Natural killer cell treated with Interleukin-12 subunit alpha and Interleukin-12 subunit beta and Interleukin-15 and Interleukin-18, amount 100 ng/mL, for 72 hours (primary cell): ENCODE measurements at regions not wholly inside any gene's neighbourhood (a gene's known extent, or its start where the extent isn't known, plus 50 kb on each side); places are given as distances from the start of the nearest gene placed in this dataset.
"Not testable (repeated sequence)": the region's sequence is repeated elsewhere in the genome, so short reads cannot be mapped to it uniquely, and the experiment has no call there.

Source experiments
- ATAC-seq, 2 donors: fragments of 150-1000 bp; cut with Tn5 transposase in 1 of 2; sonication (Bioruptor Pico), chemical (Tn5 transposase) in 1 of 2; 2 replicates each; pipeline ENCODE4 v1.10.0; 2021
- DNase-seq: peaks from one replicate; pipeline ENCODE4 v3.0.0; 2022; ENCODE audit warnings: low spot score
- H3K27ac Mint-ChIP-seq, 2 donors: 1 replicate in 1 of 2; 2 replicates in 1 of 2; pipeline ENCODE4 v1.8.0; 2022; ENCODE audit warnings: mixed read lengths in 2 of 2, mild to moderate bottlenecking in 1 of 2, moderate library complexity in 1 of 2
- H3K27me3 Mint-ChIP-seq, 2 donors: 1 replicate in 1 of 2; 2 replicates in 1 of 2; pipeline ENCODE4 v1.8.0; 2022; ENCODE audit warnings: mixed read lengths in 2 of 2
- H3K36me3 Mint-ChIP-seq: one replicate; pipeline ENCODE4 v1.8.0; 2022; ENCODE audit warnings: mixed read lengths
- H3K4me1 Mint-ChIP-seq, 2 donors: 1 replicate in 1 of 2; 2 replicates in 1 of 2; pipeline ENCODE4 v1.8.0; 2022; ENCODE audit warnings: low read depth in 2 of 2, mixed read lengths in 2 of 2, mild to moderate bottlenecking in 1 of 2
- H3K4me3 Mint-ChIP-seq: one replicate; pipeline ENCODE4 v1.8.0; 2022; ENCODE audit warnings: mixed read lengths
- H3K9me3 Mint-ChIP-seq: 2 replicates; pipeline ENCODE4 v1.8.0; 2022; ENCODE audit warnings: mixed read lengths

DNA sequence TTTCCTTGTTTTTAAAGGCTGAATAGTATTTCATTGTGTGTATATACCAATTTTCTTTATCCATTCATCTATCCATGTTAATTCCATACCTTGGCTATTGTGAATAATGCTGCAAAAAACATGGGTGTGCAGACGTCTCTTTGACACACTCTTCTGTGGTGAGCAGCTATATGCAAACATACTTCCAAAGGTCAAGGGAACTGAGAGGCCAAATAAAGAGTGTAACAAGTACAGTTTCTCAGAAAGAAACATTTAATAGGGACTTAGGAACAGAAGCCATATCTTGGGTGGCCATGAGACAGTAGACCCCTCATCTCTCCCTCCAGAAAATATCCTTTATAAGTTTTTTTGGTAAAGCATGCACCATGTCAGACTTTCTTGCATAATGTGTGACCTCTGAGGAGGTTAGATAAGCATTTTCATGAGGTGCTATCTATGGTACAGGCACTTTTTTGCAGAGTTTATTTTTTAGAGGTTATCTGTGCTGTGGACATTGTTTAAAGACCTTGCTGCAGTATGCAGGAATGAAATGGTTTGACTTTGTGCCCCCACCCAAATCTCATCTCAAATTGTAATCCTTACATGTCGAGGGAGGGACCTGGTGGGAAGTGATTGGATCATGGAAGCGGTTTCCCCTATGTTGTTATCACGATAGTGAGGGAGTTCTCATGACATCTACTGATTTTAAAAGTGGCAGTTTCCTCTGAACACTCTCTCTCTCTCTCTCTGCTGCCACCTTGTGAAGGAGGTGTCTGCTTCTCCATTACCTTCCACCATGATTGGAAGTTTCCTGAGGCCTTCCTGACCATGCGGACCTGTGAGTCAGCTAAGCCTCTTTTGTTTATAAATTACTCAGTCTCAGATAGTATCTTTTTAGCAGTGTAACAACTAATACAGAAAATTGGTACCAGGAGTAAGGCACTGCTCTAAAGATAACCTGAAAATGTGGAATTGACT lies 1202.3 kb downstream of the GALC start:
- Mint-ChIP-seq H3K36me3 (peaks cover 10% of the 10 kb centered on the region), H3K9me3 (peaks cover 14% of the 10 kb centered on the region), H3K4me1 (no peaks in the 10 kb centered on the region), H3K27me3 (no peaks in the 10 kb centered on the region), H3K4me3 (no peak overlapping the region), H3K27ac (no peak overlapping the region)
- ATAC-seq (no peak), DNase-seq (no peak)

DNA sequence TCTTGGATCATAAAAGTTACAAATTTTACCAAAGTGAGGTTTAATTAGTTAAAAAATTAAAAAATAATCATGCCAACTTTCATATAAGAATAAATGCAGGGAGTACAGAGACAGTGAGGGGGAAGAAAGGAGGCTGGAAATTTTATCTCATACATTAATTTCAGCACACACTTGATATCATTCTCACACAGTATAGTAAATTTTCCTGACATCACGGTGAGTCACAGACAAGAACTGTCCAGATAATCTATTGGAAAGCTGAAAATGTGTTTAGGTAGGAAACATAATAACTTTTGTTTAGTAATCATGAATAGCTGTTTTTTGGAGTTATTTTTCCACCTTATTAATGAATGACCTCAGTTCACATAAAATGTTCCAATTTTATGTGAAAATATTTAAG lies 1204.8 kb downstream of the GALC start:
- Mint-ChIP-seq H3K36me3 (peaks cover 8% of the 10 kb centered on the region), H3K4me3 (no peak overlapping the region), H3K9me3 (peaks cover 16% of the 10 kb centered on the region)

DNA sequence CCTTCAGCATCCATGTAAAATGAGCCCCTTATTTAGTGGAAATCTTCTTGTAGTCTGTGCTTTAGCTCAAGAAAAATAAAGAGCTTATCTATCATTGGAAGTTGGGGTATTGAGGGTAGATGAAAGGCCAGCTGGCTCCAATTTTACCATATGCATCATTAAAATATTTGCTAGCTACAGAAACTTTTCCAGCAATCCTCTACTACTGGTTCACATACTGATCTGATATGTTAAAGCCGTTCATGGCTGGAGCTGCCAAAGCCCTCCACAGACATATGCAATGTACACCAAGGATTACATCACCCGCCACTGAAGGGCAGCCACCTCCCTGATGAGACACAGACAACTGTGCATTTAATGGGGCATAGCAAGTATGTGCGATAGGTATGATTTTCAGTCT lies 1205.3 kb downstream of the GALC start:
- Mint-ChIP-seq H3K9me3 (peaks cover 14% of the 10 kb centered on the region), H3K36me3 (peaks cover 5% of the 10 kb centered on the region), H3K4me1 (no peaks in the 10 kb centered on the region), H3K4me3 (no peak overlapping the region), H3K27me3 (no peaks in the 10 kb centered on the region), H3K27ac (no peak overlapping the region)
- DNase-seq (no peak), ATAC-seq (no peak)

More for the DNA sequence above, 1204.8 kb downstream of the GALC start:
- no peak overlapping the region for H3K27ac Mint-ChIP-seq
- ATAC-seq = no peak
- no peak for DNase-seq
- no peaks in the 10 kb centered on the region for H3K4me1 Mint-ChIP-seq
- no peaks in the 10 kb centered on the region for H3K27me3 Mint-ChIP-seq

DNA sequence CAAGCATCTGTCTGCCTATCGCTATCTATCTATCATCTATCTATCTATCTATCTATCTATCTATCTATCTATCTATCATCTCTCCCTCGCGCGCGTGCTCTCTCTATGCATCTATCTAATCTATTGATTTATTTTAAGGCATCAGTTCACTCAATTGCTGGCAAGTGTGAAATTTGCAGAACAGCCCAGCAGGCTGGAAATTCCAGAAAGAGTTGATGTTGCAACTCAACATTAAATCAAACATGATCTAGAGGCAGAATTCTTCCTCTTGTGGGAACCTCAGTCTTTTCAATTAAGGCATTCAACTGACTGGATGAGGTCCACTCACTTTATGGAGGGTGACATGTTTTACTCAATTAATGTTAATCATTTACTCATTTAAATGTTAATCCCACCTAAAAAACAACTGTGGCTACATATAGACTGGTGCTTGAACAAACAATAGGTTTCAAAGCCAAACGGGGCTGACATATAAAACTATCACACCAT lies 1210.8 kb downstream of the GALC start:
- H3K9me3 Mint-ChIP-seq = peaks cover 16% of the 10 kb centered on the region
- H3K36me3 Mint-ChIP-seq = peaks cover 5% of the 10 kb centered on the region
- H3K27ac Mint-ChIP-seq = no peak overlapping the region
- no peak for ATAC-seq
- no peaks in the 10 kb centered on the region for H3K27me3 Mint-ChIP-seq
- DNase-seq = no peak
- H3K4me1 Mint-ChIP-seq = no peaks in the 10 kb centered on the region
- H3K4me3 Mint-ChIP-seq = no peak overlapping the region

DNA sequence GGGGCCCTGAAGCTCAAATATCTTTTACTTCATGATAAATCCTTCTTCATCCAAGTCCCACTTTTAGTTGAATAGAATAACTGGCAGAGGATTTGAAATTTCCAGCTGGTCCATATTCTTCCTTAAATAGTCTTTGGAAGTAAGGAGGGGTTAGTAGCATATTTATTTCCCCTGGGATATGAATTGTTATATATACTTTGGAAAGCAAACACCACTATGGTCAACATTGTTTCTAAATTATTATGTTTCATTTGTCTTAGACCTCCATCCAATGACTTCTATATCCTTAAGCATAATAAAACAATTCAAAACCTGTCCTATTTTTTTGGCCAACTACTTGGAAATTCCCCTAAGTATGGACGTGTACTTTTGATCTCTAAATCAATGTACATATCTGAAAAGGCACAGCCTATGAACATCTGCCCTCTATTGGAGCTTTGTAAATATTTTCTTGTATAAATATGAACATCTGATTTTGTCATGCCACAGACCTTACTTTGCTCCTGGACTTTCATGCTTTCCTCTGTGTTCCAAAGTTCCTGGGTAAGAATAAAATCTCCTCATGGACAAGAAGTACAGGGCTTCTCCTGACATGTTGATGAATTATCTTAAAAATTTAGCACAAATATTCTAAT lies 1212.0 kb downstream of the GALC start:
- Mint-ChIP-seq H3K4me3 (no peak overlapping the region), H3K27ac (no peak overlapping the region), H3K27me3 (no peaks in the 10 kb centered on the region), H3K4me1 (no peaks in the 10 kb centered on the region), H3K36me3 (peaks cover 5% of the 10 kb centered on the region), H3K9me3 (peaks cover 16% of the 10 kb centered on the region)
- DNase-seq (no peak), ATAC-seq (no peak)

DNA sequence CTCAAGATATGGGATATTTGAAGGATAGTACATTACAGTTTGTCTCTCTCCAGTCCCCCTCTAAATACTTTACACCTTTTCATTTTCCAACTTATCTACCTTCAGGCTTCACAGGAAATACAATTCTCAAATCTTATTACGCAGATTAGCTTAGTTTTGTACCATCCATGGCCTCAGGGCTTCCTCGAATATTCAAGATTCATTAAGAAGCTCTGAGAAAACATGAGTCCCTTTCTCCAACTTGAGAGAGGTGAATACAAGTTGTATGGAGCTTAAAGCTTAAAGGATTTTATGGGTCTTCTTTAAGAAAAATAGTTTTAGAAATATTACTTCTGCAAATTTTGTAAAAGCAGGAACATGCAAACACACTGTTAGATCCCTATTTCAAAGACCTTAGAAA lies 1212.5 kb downstream of the GALC start:
- no peaks in the 10 kb centered on the region for H3K27me3 Mint-ChIP-seq
- no peaks in the 10 kb centered on the region for H3K4me1 Mint-ChIP-seq
- no peak overlapping the region for H3K27ac Mint-ChIP-seq
- no peak overlapping the region for H3K4me3 Mint-ChIP-seq
- H3K9me3 Mint-ChIP-seq = peaks cover 16% of the 10 kb centered on the region
- ATAC-seq (no peak), DNase-seq (no peak)
- H3K36me3 Mint-ChIP-seq = peaks cover 5% of the 10 kb centered on the region

DNA sequence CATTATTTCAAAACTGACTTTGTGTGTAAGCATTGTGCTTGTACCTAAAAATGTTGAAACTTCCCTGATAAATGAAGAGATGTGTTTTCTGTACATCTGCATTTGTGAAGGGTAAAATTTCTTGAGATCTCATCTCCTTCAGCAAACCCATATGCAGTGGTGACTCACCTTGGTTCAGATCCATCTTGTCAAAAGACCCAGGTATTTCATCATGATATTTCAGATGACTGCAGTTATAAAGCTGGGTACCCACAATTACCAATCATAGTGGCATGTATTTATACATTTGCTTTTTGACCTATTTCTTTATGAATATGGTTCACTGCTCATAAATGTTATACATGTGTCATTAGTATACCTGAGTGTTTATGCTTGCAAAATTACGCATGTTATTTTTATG lies 1213.6 kb downstream of the GALC start:
- Mint-ChIP-seq H3K36me3 (peaks cover 5% of the 10 kb centered on the region), H3K4me1 (no peaks in the 10 kb centered on the region), H3K27ac (no peak overlapping the region), H3K4me3 (no peak overlapping the region), H3K27me3 (no peaks in the 10 kb centered on the region), H3K9me3 (peaks cover 18% of the 10 kb centered on the region)
- no peak for DNase-seq
- ATAC-seq = no peak

DNA sequence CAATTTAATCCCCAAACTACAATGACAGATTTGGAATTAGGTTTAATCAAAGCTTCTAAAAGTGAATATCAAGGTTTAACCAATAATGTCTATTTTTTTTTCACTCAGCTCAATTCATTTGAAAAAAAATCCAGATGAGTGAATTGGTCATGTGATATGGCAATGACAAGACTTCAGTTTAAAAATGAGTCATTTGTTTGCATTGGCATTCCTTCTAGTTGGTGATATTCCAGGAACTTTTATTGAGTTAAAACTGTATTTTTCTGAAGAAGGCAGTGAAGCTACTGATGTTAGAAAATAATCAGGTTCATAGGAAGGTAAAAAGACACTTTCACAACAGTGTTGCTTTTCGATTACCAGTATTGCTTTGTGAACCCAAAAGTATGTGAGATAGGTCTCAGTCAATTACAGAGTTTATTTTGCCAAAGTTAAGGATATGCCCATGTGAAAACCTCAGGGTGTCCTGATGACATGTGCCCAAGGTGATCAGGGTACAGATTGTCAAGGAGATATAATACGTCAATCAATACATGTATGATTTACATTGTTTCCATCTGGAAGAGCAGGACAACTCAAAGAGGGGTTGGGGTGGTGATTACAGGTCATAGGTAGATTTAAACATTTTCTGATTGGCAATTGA lies 1214.9 kb downstream of the GALC start:
- DNase-seq (no peak), ATAC-seq (no peak)
- Mint-ChIP-seq H3K36me3 (peaks cover 5% of the 10 kb centered on the region), H3K4me1 (no peaks in the 10 kb centered on the region), H3K27me3 (no peaks in the 10 kb centered on the region), H3K9me3 (peaks cover 20% of the 10 kb centered on the region), H3K4me3 (no peak overlapping the region), H3K27ac (no peak overlapping the region)

DNA sequence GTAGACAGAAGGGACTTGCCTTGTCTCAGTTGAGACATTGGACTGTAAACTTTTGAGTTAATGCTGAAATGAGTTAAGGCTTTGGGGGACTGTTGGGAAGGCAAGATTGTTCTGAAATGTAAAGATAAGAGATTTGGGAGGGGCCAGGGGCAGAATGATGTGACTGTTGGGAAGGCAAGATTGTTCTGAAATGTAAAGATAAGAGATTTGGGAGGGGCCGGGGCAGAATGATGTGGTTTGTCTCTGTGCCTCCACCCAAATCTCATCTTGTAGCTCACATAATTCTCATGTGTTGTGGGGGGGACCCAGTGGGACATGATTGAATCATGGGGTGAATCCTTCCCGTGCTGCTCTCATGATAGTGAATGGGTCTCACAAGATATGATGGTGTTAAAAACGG lies 1217.1 kb downstream of the GALC start:
- H3K4me3 Mint-ChIP-seq, DNase-seq, ATAC-seq, H3K36me3 Mint-ChIP-seq, H3K4me1 Mint-ChIP-seq, H3K27me3 Mint-ChIP-seq, H3K27ac Mint-ChIP-seq: not testable (repeated sequence)
- peaks cover 25% of the 10 kb centered on the region for H3K9me3 Mint-ChIP-seq

DNA sequence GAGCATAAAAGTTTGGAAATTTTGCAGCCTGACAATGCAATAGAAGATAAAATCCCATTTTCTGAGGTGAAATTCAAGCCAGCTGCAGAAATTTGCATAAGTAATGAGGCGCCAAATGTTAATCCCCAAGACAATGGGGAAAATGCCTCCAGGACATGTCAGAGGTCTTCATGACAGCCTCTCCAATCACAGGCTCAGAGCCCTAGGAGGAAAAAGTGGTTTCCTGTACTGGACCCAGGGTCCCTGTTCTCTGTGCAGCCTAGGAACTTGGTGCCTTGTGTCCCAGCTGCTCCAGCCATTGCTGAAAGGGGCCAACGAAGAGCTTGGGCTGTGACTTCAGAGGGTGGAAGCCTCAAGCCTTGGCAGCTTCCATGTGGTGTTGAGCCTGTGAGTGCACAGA lies 1218.1 kb downstream of the GALC start:
- Mint-ChIP-seq H3K4me3 (no peak overlapping the region), H3K36me3 (no peaks in the 10 kb centered on the region), H3K9me3 (peaks cover 21% of the 10 kb centered on the region), H3K4me1 (no peaks in the 10 kb centered on the region), H3K27me3 (no peaks in the 10 kb centered on the region), H3K27ac (no peak overlapping the region)
- no peak for DNase-seq
- no peak for ATAC-seq

DNA sequence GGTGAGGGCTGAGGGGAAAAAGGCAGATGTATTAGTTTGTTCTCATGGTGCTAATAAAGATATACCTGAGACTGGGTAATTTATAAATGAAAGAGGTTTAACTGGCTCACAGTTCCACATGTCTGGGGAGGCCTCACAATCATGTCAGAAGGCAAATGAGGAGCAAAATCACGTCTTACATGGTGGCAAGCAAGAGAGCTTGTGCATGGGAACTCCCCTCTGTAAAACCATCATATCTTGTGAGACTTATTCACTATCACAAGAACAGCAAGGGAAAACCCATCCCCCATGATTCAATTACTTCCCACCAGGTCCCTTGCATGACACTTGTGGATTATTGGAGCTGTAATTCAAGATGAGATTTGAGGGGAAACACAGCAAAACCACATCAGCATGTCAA lies 1220.9 kb downstream of the GALC start:
- DNase-seq = no peak

DNA sequence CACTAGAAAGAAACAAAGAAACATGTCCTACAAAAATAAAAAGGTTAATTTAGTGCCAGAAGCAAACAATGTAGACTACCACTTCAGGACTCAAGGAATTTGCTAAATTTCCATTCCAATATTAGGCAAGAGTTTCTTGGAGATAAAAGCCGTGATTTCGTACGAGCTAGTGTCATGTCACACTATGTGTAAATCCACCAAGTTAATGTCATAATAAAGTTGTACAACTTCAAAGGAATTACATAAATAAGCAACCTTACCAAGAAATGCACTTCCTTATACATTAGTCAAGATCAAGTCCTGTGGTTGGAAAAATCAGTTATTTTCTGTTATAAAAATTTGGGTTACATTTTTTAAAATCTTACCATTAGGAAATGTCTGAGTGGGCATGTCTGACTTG lies 1222.8 kb downstream of the GALC start:
- no peaks in the 10 kb centered on the region for H3K36me3 Mint-ChIP-seq
- H3K4me1 Mint-ChIP-seq = no peaks in the 10 kb centered on the region
- H3K27ac Mint-ChIP-seq = no peak overlapping the region
- no peak for DNase-seq
- no peak for ATAC-seq
- H3K4me3 Mint-ChIP-seq = no peak overlapping the region
- no peaks in the 10 kb centered on the region for H3K27me3 Mint-ChIP-seq
- H3K9me3 Mint-ChIP-seq = peaks cover 26% of the 10 kb centered on the region

More for the DNA sequence above, 1220.9 kb downstream of the GALC start:
- peaks cover 19% of the 10 kb centered on the region for H3K9me3 Mint-ChIP-seq
- no peaks in the 10 kb centered on the region for H3K27me3 Mint-ChIP-seq
- H3K4me3 Mint-ChIP-seq = no peak overlapping the region
- no peak overlapping the region for H3K27ac Mint-ChIP-seq
- H3K36me3 Mint-ChIP-seq = no peaks in the 10 kb centered on the region
- no peak for ATAC-seq
- no peaks in the 10 kb centered on the region for H3K4me1 Mint-ChIP-seq

DNA sequence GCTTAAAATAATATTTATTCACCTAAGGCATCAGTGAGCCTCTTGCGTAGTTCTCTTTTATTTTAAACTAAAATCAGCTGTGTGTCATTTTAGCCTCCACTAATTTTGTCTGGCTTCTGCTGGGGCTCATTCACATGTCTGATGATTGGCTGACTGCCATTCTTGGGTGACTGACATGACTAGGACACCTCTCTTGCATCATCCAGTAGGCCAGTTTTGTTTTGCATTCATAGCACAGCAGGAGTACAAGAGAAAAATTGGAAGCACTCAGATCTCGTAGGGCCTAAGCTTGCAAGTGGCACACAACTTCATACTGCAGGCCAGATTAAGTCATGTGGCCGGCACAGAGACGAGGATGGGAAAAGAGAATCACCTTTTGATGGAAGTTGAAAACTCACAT lies 1226.5 kb downstream of the GALC start:
- peaks cover 10% of the 10 kb centered on the region for H3K9me3 Mint-ChIP-seq
- ATAC-seq = no peak
- no peak overlapping the region for H3K4me3 Mint-ChIP-seq
- H3K4me1 Mint-ChIP-seq = no peaks in the 10 kb centered on the region
- H3K36me3 Mint-ChIP-seq = no peaks in the 10 kb centered on the region
- DNase-seq = no peak
- no peaks in the 10 kb centered on the region for H3K27me3 Mint-ChIP-seq
- no peak overlapping the region for H3K27ac Mint-ChIP-seq

DNA sequence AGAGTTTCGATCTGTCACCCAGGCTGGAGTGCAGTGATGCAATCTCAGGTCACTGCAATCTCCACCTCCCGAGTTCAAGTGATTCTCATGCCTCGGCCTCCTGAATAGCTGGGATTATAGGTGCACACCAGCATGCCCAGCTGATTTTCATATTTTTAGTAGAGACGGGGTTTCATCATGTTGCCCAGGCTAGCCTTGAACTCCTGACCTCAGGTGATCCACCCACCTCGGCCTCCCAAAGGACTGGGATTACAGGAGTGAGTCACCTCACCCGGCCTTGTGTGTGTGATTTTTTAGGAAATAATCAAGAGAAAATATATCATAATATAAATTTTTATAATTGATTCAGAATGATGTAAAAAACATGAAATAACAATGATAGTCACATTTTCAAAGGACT lies 1231.4 kb downstream of the GALC start:
- peaks cover 6% of the 10 kb centered on the region for H3K9me3 Mint-ChIP-seq
- H3K27me3 Mint-ChIP-seq = no peaks in the 10 kb centered on the region
- no peaks in the 10 kb centered on the region for H3K36me3 Mint-ChIP-seq
- no peak overlapping the region for H3K4me3 Mint-ChIP-seq
- ATAC-seq = no peak
- no peak overlapping the region for H3K27ac Mint-ChIP-seq
- no peaks in the 10 kb centered on the region for H3K4me1 Mint-ChIP-seq
- no peak for DNase-seq
